HCT116 (cell line): ENCODE measurements at regions not wholly inside any gene's neighbourhood (a gene's known extent, or its start where the extent isn't known, plus 50 kb on each side); places are given as distances from the start of the nearest gene placed in this dataset.

Experiments
- EGR1 ChIP-seq: IDR thresholded peaks from 2 replicates; pipeline ENCODE4 v1.6.1; 2012; ENCODE audit warnings: low read depth
- ELF1 ChIP-seq: IDR thresholded peaks from 2 replicates; pipeline ENCODE4 v1.6.1; 2012; ENCODE audit warnings: low read depth, borderline replicate concordance
- EZH2 ChIP-seq: fragments of 200-600 bp; sonication (generic); IDR thresholded peaks from 2 replicates; pipeline ENCODE4 v1.6.1; 2017; ENCODE audit warnings: antibody characterized with exemption, mixed run types
- JUND ChIP-seq: IDR thresholded peaks from 2 replicates; pipeline ENCODE4 v1.6.1; 2012
- POLR2A ChIP-seq: IDR thresholded peaks from 2 replicates; pipeline ENCODE4 v1.7.0; 2011; ENCODE audit warnings: borderline replicate concordance; ENCODE audit not compliant: insufficient read depth, insufficient read length; ENCODE audit errors: extremely low read depth
- POLR2AphosphoS5 ChIP-seq: IDR thresholded peaks from 2 replicates; pipeline ENCODE4 v1.6.1; 2011; ENCODE audit warnings: mild to moderate bottlenecking, low read depth, low read length, moderate library complexity
- SRF ChIP-seq: IDR thresholded peaks from 2 replicates; pipeline ENCODE4 v1.6.1; 2012; ENCODE audit warnings: low read depth
- TF ChIP-seq, protein P1 (sequence below), 3 experiments: fragments of 200-600 bp in 1 of 3; sonication (generic) in 1 of 3; IDR thresholded peaks in 2 of 3; conservative IDR thresholded peaks in 1 of 3; 2 replicates each; pipeline ENCODE4 v1.5.1; 2012 to 2017; ENCODE audit warnings: low read depth in 2 of 3, low read length in 2 of 3, antibody characterized with exemption in 1 of 3, borderline replicate concordance in 1 of 3, control low read depth in 1 of 3, mild to moderate bottlenecking in 1 of 3, mixed read lengths in 1 of 3, mixed run types in 1 of 3, moderate library complexity in 1 of 3; ENCODE audit not compliant: insufficient read depth in 1 of 3
- TF ChIP-seq, protein P2 (sequence below): IDR thresholded peaks from 2 replicates; pipeline ENCODE4 v1.6.1; 2012

DNA sequence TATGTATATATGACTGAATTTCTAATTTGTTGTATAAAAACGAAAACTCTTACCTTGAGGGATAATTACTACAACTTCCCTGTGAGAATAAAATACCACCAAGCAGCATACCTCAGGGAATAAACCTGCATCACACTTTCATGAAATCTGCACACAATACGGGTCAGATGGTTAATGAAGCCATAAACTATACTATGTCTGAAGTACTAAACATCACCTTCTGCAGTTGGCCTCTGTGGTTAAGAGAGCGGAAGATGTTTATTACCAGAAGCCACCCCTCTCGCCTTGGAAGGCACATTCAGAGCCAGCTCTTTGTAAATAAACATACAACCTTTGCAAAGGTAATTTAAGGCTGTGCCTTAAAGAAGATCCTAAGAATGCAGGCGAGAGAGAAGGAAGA is 462.1 kb upstream of the NR2F2 start:
- TF ChIP-seq, protein P1, sequence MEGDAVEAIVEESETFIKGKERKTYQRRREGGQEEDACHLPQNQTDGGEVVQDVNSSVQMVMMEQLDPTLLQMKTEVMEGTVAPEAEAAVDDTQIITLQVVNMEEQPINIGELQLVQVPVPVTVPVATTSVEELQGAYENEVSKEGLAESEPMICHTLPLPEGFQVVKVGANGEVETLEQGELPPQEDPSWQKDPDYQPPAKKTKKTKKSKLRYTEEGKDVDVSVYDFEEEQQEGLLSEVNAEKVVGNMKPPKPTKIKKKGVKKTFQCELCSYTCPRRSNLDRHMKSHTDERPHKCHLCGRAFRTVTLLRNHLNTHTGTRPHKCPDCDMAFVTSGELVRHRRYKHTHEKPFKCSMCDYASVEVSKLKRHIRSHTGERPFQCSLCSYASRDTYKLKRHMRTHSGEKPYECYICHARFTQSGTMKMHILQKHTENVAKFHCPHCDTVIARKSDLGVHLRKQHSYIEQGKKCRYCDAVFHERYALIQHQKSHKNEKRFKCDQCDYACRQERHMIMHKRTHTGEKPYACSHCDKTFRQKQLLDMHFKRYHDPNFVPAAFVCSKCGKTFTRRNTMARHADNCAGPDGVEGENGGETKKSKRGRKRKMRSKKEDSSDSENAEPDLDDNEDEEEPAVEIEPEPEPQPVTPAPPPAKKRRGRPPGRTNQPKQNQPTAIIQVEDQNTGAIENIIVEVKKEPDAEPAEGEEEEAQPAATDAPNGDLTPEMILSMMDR (IDR thresholded peaks at IDR 0.05 in 2 of 3, conservative IDR thresholded peaks at IDR 0.05 in 1 of 3; ENCODE audit: borderline replicate concordance in 1 of 3, insufficient read depth in 1 of 3, low read depth in 2 of 3, low read length in 2 of 3) = no peak
- no peak for TF ChIP-seq POLR2A
- TF ChIP-seq, protein P2, sequence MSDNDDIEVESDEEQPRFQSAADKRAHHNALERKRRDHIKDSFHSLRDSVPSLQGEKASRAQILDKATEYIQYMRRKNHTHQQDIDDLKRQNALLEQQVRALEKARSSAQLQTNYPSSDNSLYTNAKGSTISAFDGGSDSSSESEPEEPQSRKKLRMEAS = no peak
- TF ChIP-seq SRF = no peak
- no peak for TF ChIP-seq EGR1
- TF ChIP-seq ELF1 = no peak
- TF ChIP-seq JUND = no peak
- no peak for TF ChIP-seq EZH2
- no peak for TF ChIP-seq POLR2AphosphoS5
